Lung microvascular endothelial cell (primary cell): ENCODE measurements at regions not wholly inside any gene's neighbourhood (a gene's known extent, or its start where the extent isn't known, plus 50 kb on each side); places are given as distances from the start of the nearest gene placed in this dataset.

Source experiments
- DNase-seq, 2 donors: peaks; one replicate each; pipeline versions ENCODE4 v3.0.0 to v3.0.0-alpha.2; 2010; ENCODE audit warnings: low read depth in 2 of 2

DNA sequence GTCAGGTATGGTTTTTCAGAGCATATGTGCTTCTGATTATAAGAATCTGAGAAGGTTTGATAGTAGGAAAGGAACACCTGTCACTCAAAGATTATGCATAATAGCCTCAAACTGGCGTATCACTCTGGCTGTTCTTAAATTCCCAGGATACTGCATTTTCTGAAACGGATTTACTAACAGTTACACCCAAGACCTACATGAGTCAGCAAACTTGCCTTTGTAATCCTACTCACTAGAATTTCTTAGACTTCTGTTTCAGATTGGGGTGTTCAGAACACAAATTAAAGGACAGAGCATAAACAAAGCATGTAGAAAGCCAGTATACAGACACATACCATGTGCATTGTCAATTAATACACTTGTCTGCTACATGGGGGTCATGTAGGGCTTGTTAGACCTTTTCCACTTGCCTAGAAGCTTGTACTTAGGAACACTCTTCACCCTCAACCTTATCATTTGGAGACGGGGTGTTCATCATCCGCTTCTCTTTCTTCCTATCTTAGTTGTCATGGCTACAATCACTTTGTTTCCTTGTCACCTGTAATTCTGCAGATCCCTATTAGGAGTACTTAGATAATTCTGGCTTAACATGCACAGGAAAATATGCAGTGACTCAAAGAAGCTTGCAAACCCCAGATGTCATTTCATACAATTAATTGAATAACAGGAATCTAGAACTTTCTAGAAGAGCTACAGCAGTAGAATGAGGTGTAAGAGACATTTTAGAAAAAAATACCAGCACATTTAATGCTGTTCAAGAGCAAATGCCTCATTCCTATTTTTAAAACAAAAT lies 593.0 kb upstream of the TENM3 start:
- DNase-seq, result no peak

DNA sequence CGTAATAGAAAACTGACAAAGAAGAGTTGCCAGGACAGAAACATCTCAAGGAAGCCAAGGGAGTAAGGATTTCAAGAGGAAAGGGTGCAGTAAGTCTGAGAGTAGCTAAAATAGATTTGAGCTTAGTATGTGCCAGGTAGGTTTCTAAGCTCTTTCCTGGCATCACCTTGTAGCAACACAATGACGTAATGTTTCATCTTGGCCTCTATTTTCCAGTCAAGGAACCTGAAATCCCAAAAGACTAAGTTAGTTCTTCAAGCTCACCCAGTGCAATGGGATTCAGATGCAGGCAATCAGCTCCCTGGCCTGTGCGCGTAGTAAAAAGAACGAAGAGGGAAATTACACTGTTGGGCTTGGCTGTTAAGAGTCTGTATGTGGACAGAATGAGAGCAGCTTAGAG lies 586.5 kb upstream of the TENM3 start:
- no peak for DNase-seq

DNA sequence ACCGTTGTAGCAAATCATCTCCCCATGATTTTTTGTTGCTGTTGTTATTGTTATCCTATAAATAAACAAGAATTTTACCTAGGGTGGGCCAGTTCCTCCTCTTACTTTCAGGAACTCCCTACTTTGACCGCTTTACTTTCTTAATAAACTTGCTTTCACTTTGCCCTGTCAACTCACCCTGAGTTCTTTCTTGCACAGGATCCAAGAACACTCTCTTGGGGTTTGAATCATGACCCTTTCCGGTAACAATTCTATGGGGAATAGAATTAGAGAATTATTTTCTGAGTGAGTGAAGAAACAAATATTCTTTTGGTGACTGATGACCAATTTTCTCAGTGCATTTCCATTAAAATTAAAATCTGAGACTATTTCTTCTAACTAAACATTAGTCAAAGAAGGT lies 584.0 kb upstream of the TENM3 start:
- DNase-seq, result no peak

DNA sequence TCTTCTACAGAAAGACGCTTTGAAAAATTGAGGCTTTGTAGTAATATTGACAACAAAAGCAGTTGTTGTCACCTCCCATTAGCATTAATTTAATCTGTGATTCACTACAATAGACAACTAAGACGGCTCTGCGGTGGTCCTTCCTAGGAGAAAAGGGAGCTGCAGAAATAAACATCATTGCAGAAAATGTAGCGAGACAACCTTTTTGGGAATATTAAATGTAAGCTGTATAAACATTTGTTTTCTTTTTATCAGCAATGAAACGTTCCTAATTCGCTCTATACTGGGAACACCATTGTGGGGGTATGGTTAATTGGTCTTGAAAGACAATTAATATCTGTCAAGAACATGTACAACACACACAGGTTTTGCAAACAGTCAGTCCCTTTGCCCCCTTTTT lies 583.3 kb upstream of the TENM3 start:
- no peak for DNase-seq

DNA sequence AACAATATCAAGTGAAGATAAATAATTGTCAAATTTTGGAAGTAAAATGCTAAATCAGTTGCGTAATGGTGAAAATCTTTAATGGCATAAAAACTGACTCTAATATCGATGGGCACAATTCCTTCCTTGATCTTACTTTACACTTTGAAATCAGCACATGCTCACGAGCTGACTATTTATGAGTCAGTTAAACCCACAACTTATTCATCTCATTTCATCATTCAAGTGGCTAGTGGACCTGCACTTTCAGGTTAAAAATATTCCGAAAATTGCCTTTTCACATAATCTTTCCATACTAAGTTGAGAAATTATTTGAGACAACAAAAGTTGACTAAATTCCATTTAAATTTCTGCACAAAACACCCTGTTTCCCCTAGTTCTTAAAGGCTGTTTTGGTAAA lies 582.1 kb upstream of the TENM3 start:
- no peak for DNase-seq

DNA sequence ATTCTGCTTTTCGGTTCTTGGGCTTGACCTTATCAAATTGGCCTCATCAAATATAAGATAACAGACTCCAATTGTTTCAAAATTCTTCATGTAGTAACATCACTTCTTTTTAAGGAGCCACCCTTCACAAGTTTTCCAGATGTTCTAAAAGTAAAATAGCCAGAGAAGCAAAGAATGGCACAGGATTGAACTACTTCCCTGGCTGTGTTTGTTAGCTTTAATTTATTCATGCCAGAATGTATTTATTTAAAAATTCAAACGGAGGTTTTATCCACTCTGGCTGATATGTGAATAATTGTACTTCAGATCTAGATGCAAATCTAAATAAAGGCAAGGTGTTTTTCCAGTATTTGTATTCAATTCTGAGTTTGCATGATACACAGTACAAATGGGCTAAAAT lies 581.3 kb upstream of the TENM3 start:
- DNase-seq, result no peak

DNA sequence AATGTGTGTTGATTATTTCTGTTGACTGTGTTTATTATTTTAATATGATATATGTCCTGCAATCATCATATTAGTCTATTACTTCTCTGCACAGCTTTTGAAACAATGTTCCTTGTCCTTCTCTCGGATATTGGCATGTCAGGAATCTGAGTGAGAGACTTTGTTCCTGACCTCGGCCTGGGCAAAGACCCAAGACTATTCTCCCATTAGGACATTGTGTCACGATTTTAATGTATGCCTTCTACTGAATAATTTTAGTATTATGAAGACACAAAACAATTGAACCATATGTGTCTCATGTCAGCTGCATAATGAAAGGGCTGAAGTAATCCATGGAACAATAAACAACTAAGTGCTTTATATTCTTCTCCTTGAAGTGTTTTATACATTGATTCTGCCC lies 580.8 kb upstream of the TENM3 start:
- DNase-seq, result no peak

DNA sequence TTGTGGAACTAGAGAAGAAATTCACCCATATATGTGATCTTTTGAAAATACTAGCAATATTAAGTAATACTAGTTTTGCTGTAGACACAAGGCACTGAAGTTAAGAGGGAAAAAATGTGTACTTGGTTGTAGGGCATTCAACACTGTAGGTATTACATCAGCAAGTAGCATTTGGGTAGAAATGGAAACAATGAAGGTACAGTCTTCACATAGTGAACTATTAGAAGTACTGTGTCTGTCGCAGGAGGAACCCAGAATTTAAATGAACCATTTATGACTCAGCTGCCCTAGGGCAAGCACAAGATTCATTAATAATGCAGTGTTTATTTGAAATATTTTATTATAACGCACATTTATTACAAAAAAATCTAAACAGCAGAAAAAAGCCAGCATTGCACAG lies 572.7 kb upstream of the TENM3 start:
- no peak for DNase-seq

DNA sequence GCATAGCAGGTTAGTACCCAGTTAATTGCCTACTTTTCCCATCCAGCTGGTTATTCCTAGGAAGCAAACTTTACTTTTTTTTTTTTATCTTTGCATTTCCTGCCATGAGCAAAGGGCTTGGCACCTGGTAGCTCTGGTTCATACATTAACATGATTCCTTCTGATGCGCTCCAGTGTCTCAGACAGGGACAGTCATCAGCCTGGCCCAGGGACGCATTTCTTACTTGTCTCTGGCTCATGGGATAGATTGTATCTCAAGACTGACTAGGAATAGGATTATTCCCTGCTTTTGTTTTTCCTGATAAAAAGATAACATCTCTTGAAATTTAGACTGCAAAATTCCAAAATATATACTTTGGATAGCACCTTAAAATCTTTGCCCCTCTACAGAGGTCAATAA lies 571.5 kb upstream of the TENM3 start:
- DNase-seq, result no peak

DNA sequence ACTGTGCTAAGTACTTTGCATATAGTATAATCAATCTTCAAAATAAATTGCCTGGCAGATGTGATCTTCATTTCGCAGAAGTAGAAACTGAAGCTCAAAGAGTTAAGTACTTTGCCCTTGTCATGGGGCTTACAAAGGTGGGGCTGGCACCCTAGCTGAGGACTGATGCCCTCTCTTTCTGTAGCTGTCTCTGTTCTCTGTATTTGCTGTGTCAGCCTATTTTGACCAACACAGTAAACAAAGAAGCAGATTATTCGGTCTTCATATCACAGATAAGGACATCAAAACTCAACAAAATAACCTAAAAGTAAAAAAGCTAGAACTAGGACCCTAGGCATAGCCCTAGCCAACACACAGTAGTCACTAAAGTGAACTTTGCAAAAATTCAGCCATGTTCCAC lies 570.5 kb upstream of the TENM3 start:
- DNase-seq, result no peak

DNA sequence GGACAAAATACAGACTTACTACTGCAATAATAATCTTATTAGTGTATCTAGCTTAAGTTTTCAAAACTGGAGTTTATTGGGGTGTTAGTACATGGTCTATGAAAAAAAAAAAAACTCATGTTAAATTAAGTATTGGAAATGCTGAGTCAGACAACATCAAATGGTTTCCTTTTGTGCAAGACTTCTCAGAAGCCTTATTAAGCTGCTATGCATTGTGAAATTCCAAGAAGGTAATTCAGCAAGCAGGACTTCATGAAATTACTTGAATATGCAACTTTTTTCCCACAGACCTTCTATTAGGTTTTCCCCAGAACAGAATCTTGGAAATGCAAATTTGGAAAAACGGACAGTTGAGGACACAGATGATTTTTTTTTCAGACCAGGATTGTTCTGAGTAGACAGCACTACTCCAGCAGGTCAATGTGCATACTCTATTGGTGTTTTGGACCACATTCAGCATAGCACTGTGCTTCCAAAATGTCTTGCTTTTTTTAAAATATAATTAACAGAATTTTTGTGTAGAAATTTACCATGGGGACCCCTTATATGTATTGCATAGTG lies 568.8 kb upstream of the TENM3 start:
- no peak for DNase-seq

DNA sequence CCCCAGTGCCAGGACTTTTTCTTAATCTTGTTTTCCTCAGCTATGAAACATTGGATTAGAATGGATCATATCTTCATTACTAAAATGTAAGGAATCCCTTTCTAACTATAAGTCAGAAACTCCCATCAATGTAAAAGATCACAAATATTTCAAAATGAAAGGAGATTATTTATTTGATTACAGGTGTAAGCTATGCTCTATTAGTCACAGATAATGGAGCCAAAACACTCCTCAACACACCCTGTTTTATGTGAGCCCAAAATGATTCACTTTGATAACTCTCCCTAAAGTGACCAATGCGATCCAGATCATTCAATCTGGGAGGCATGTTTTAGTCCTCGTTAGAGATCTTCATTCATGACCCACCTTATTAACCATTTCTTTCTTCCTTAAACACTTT lies 566.7 kb upstream of the TENM3 start:
- no peak for DNase-seq

DNA sequence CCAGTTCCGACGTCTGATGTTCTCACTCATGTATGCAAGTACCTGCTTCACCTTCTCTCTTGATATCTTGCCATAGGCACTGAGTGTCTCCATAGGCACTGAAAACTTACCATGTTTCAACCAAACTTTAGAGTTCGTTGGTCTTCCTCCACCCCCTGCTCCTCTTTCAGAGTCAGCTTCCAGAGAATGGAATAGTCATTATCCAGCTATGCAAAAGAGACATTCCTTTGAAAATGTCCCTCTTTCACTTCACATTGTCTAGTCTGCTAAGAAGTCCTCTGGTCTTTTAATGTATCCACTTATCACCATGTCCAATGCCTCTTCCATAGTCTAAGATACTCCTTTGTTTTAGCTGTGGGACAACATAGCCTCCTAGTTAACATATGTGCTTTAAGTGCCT lies 566.0 kb upstream of the TENM3 start:
- no peak for DNase-seq

DNA sequence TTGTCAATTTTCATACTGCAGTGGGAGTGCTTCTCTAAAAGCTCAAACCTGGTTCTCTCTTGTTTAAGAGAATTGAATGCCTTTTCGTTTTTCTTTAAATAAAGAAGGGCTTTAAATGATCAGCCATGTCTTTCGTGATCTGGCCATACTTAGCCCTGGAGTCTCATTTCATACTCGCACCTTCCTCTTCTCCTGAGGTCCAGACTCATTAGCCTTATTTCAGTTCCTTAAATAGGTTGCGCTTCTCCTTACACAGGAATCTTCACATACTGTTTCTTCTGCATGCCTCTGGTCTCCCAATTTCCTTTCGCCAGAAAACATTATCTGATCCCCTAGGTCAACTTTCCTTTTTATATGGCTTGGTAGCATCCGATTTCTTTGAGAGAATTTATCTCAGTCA lies 565.6 kb upstream of the TENM3 start:
- DNase-seq, result no peak

DNA sequence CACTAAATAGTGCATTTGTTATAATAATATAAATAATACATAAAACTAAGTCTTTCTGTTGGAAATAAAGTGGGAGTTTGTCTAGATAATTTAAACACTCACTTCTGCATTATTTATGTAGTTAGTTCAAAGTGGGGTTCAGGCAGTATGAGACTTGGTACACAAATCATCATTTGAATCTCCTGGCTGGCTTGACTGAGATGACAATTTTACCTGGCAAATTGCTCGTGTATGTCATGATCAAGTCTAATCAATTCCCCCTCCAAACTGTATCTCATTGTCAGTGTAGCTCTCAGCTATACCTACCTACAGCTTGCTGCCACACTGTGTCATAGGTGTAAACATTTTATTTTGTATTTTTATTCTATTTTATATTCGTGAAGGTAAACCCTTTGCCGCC lies 563.4 kb upstream of the TENM3 start:
- no peak for DNase-seq

DNA sequence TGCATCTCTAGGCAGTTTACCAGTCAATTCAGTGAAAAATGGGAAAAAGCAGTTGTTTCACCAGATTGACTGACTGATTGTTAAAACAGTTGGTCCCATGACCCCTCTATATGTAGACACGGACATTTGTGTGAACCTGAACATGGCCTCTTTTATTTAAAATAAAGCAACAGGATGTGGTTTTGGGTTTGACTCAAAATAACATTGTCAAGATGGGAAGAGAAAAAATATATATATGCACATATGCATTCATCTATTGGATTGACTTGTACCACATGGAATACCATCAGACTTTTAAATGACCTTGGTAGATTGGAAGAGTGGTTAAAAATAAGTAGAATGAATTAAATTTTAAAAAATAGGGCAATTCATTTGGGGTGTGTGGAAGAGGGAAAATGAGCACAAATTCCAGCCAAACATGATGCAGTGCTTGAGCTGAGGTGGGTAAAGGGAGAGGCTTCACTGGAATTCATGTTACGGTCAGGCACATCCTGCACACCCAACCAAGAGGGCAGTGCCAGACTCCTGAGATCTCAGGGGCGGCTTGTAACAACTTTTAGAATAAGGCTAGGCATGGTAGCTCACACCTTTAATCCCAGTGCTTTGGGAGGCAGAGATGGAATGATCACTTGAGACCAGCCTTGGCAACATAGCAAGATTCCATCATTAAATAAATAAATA lies 560.7 kb upstream of the TENM3 start:
- DNase-seq, result no peak

DNA sequence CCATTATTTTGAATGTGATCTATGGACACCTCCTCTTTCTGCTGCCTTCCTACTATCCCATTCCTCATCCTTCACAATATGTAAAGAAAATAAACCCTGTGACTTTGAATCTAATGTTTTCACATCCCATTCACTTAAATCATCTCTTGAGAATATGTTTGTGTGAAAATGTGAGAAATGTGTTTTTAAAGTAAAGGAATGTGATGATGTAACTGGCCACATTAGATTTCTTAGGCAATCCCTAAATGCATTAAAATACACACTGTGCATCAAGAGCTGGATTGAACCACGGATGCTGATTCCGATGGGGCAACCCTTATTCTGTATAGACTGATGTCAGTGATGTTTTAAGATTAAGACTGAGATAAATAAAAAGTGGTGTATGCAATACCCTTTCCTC lies 558.9 kb upstream of the TENM3 start:
- no peak for DNase-seq

DNA sequence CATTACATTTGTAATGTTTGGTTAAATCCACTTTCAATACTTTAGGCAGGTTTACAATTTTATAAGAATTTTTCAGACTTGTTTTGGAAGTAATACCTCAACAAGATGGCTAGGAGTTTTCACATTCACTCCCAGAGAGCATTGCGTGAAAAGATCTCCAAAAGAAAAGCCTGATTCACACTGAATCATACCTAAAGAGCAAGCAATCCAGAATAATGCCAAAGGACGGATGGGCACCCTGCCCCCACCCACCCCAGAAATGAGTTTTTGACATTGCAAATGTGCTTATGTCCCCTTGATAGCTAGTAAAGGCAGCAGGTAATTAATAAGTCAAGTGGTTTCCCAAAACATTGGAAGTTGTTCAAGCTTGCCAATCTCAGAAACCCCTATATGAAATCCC lies 557.7 kb upstream of the TENM3 start:
- no peak for DNase-seq

DNA sequence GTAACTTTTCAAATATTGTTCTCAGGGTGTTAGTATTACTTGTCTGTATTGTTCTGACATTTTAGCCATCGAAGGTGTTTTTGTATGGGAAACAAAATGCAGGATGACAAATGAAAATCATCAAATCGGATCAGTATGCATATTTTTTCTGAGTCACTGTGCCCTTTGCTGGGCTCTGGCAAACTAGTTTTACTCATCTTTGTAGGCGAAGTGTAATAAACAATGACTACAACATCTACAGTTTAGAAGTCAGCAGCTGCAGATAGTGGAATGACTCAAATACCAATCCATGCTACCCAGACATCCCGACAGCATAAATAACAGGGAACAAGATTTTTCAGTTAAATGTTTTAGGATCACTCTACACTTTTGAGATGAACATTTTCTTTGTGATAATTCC lies 557.3 kb upstream of the TENM3 start:
- DNase-seq, result no peak

DNA sequence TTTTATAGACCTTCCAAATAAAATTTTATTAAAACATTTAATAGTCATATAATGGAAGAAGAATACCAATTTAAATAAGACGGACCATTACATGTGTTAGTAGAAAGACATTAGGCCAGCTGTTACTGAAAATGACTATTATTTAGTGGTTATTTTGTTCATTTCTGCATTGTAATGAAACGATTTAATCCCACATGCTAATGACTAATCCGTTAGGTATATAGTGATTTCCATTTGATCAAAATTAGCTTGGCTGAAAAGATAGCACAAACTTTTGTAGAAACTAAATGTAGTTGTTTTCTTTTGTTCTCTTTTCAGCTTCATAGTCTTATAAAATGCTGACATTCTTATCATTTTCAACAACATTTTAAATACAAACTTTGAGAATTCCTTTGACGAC lies 556.1 kb upstream of the TENM3 start:
- no peak for DNase-seq

DNA sequence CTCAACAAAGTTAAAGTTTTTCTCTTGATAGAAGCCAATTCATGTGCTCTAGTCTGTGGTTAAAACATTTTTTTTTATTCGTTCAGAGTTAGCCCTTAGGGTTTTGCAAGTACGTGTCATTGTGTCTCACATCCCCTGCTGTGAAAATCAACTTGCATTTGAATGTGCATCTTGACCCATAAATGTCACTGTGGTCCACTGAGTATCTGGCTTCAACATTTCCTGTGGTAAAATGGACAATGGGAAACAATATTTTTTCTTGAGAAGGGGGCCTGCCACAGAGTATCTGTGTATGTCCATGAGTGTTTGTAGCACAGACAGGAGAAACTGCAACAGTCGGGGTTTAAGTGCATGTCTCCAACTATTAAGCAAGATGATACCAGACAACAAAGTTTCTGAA lies 554.8 kb upstream of the TENM3 start:
- DNase-seq, result no peak

DNA sequence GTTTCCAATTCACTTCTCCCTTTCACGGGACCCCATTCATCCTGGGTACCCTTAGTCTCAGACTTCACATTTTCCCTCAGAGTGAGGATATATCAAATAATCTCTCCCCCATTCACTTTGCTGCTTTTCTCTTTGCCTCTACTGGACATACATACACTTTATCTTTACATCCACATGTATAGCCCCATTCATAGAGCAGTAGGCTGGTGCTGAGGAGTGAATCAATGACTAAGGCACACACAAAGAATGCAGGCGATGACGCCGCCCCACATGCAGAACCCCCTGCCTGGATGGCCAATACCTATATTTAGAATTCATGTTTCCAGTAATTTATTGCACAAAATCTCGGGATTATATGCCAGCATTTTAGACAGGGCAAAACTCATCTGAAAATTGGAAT lies 554.3 kb upstream of the TENM3 start:
- no peak for DNase-seq

DNA sequence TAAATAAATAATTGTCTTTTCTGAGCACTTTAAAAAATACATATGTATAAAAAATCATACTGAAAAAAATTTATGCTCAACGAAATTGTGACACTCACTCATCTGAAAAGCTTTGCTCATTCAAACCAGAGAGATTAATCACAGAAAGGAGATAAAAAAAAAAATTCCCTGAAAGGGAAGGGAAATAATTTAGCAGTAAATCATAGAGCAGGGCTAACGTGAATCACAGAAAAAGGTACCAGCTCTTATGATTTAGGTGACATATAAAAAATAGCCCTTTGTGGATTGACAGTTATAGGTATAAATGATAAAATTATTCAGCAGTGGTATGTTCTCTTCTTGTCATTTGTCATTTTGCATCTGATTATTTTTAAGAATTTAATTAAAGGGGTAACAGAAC lies 552.7 kb upstream of the TENM3 start:
- no peak for DNase-seq
